MM.1S (cell line): ENCODE measurements at regions not wholly inside any gene's neighbourhood (a gene's known extent, or its start where the extent isn't known, plus 50 kb on each side); places are given as distances from the start of the nearest gene placed in this dataset.

Experiments
- EZH2 ChIP-seq: fragments of 300-600 bp; sonication (generic); optimal IDR thresholded peaks from 2 replicates; pipeline ENCODE3; 2017; ENCODE audit warnings: low read depth, mild to moderate bottlenecking, antibody characterized with exemption, low read length, mixed read lengths
- EZH2phosphoT487 ChIP-seq: fragments of 300-600 bp; sonication (generic); IDR thresholded peaks from 2 replicates; pipeline ENCODE4 v1.6.1; 2018; ENCODE audit warnings: antibody characterized with exemption, low read length
- TF ChIP-seq, protein P1 (sequence below): fragments of 300-600 bp; sonication (generic); IDR thresholded peaks from 2 replicates; pipeline ENCODE4 v1.5.1; 2016; ENCODE audit warnings: antibody characterized with exemption, low read length, mixed read lengths

DNA sequence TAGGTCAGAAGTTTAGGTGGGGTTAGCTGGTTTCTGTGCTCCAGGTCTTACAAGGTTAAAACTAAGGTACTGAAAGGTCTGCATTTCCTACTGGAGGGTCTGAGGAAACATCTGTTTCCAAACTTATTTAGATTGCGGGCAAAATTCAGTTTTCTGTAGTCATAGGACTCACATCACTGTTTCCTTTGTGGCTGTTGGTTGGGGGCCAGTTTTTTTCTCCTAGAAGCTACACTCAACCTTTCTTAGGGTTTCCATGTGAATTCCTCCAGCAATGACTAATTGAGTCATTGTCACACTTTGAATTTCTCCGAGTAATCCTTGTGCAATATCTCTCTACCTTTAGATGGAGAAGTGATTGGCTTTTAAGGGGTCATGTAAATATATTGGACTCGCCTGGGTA lies 773.4 kb upstream of the SLITRK1 start:
- TF ChIP-seq, protein P1, sequence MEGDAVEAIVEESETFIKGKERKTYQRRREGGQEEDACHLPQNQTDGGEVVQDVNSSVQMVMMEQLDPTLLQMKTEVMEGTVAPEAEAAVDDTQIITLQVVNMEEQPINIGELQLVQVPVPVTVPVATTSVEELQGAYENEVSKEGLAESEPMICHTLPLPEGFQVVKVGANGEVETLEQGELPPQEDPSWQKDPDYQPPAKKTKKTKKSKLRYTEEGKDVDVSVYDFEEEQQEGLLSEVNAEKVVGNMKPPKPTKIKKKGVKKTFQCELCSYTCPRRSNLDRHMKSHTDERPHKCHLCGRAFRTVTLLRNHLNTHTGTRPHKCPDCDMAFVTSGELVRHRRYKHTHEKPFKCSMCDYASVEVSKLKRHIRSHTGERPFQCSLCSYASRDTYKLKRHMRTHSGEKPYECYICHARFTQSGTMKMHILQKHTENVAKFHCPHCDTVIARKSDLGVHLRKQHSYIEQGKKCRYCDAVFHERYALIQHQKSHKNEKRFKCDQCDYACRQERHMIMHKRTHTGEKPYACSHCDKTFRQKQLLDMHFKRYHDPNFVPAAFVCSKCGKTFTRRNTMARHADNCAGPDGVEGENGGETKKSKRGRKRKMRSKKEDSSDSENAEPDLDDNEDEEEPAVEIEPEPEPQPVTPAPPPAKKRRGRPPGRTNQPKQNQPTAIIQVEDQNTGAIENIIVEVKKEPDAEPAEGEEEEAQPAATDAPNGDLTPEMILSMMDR = no peak
- TF ChIP-seq EZH2 = no peak
- no peak for TF ChIP-seq EZH2phosphoT487
